HEK293 (cell line): ENCODE measurements at regions not wholly inside any gene's neighbourhood (a gene's known extent, or its start where the extent isn't known, plus 50 kb on each side); places are given as distances from the start of the nearest gene placed in this dataset.
A peak's percentile ranks its signal among the peaks of the same experiment; 100 is the strongest.
"Not testable (repeated sequence)": the region's sequence is repeated elsewhere in the genome, so short reads cannot be mapped to it uniquely, and the experiment has no call there.

Experiments
- CTCF ChIA-PET: fragments of 350-600 bp; formaldehyde crosslinking; extraction: SDS; loops from one replicate; lab custom pipeline; 2021; ENCODE audit warnings: antibody characterized with exemption; lab: Yijun Ruan, JAX
- POLR2A ChIA-PET: fragments of 300-600 bp; formaldehyde crosslinking; extraction: SDS; loops from one replicate; lab custom pipeline; 2020; ENCODE audit warnings: antibody characterized with exemption, inconsistent platforms; lab: Yijun Ruan, JAX
- H3K27ac ChIP-seq: fragments of 200-500 bp; sonication (Bioruptor generic); 2 replicates; pipeline ENCODE4 v1.5.1; 2014; ENCODE audit warnings: low read depth, low read length, control low read depth, inconsistent platforms; ENCODE audit errors: extremely low read depth
- H3K36me3 ChIP-seq, 2 experiments: fragments of 200-500 bp in 1 of 2; sonication (Bioruptor generic) in 1 of 2; 1 replicate in 1 of 2; 2 replicates in 1 of 2; pipeline ENCODE4 v1.5.1; 2014 to 2017; ENCODE audit warnings: inconsistent platforms in 2 of 2, low read length in 2 of 2; ENCODE audit not compliant: control insufficient read depth in 2 of 2, insufficient read depth in 1 of 2
- H3K4me1 ChIP-seq: fragments of 200-500 bp; sonication (Bioruptor generic); 2 replicates; pipeline ENCODE4 v1.5.1; 2014; ENCODE audit warnings: mild to moderate bottlenecking, low read length, inconsistent platforms; ENCODE audit not compliant: control insufficient read depth, insufficient read depth
- H3K4me3 ChIP-seq: 2 replicates; pipeline ENCODE4 v1.5.1; 2011; ENCODE audit warnings: low read depth, mild to moderate bottlenecking, control low read depth, low read length, moderate library complexity
- H3K9me3 ChIP-seq: fragments of 200-500 bp; sonication (Bioruptor generic); 2 replicates; pipeline ENCODE4 v1.5.1; 2014; ENCODE audit warnings: low read depth, low read length, inconsistent platforms; ENCODE audit not compliant: control insufficient read depth, insufficient read depth
- OSR2 ChIP-seq: fragments of 450-650 bp; formaldehyde crosslinking; IDR thresholded peaks from 2 replicates; pipeline ENCODE4 v1.5.1; 2016; ENCODE audit warnings: missing biosample characterization, missing genetic modification characterization
- PRDM1 ChIP-seq: fragments of 450-650 bp; formaldehyde crosslinking; IDR thresholded peaks from 2 replicates; pipeline ENCODE4; 2016; ENCODE audit warnings: missing biosample characterization, missing genetic modification characterization
- SCRT2 ChIP-seq: fragments of 450-650 bp; formaldehyde crosslinking; IDR thresholded peaks from 2 replicates; pipeline ENCODE4 v1.5.1; 2016; ENCODE audit warnings: missing biosample characterization, missing genetic modification characterization
- ZNF623 ChIP-seq: fragments of 450-650 bp; formaldehyde crosslinking; IDR thresholded peaks from 2 replicates; pipeline ENCODE4 v1.5.1; 2016; ENCODE audit warnings: missing biosample characterization, missing genetic modification characterization
- ZNF654 ChIP-seq: fragments of 450-650 bp; formaldehyde crosslinking; IDR thresholded peaks from 2 replicates; pipeline ENCODE4 v1.5.1; 2016; ENCODE audit warnings: low read depth, missing biosample characterization, missing genetic modification characterization

- peak; percentile 80 for TF ChIP-seq ZNF623 (tag by site-specific recombination)
- H3K27ac ChIP-seq, H3K4me3 ChIP-seq, H3K4me1 ChIP-seq, H3K36me3 ChIP-seq, H3K9me3 ChIP-seq, POLR2A ChIA-PET: not testable (repeated sequence)
- CTCF ChIA-PET, result interaction anchor here (1.1 kb wide), 1 partner anchor 173 kb away, joined by 3 read pairs; the partner anchor contains the start of gene NUDT8
These were observed 129.1 kb upstream of the ALDH3B2 start for GRCh38 chr11:67803519-67803918.

- POLR2A ChIA-PET, H3K36me3 ChIP-seq, H3K27ac ChIP-seq, H3K4me3 ChIP-seq: not testable (repeated sequence)
- CTCF ChIA-PET, result interaction anchor here (1.1 kb wide), 2 partner anchors 11 to 173 kb away, joined by 3 to 4 read pairs; partner anchors contain the start of gene NUDT8
- TF ChIP-seq OSR2 (tag by site-specific recombination), result peak; percentile 30; the same call in 1 of the 2 replicates
- TF ChIP-seq, all 188 proteins: peak for 1; not testable (repeated sequence) for 187
- not testable (repeated sequence) for H3K4me1 ChIP-seq, H3K9me3 ChIP-seq
These were observed 128.6 kb upstream of the ALDH3B2 start for GRCh38 chr11:67803055-67803454.

- POLR2A ChIA-PET, H3K27ac ChIP-seq, H3K36me3 ChIP-seq, H3K9me3 ChIP-seq, H3K4me3 ChIP-seq, H3K4me1 ChIP-seq: not testable (repeated sequence)
- CTCF ChIA-PET, result interaction anchor here (1.1 kb wide), 2 partner anchors 10 to 173 kb away, joined by 3 to 4 read pairs; partner anchors contain the start of gene NUDT8
These were observed 128.2 kb upstream of the ALDH3B2 start for GRCh38 chr11:67802623-67803022.

GRCh38 chr11:67801397-67801796 is 127.0 kb upstream of the ALDH3B2 start:
- H3K4me3 ChIP-seq, H3K36me3 ChIP-seq, H3K9me3 ChIP-seq, H3K27ac ChIP-seq, H3K4me1 ChIP-seq, POLR2A ChIA-PET: not testable (repeated sequence)
- CTCF ChIA-PET, result interaction anchor here (0.6 to 1.3 kb wide), 2 partner anchors 150 to 431 kb away, joined by 3 to 7 read pairs; no protein-coding TSS in a partner anchor
- TF ChIP-seq SCRT2 (tag by site-specific recombination), result peak; percentile 64

- H3K27ac ChIP-seq, H3K36me3 ChIP-seq, H3K9me3 ChIP-seq, H3K4me3 ChIP-seq, POLR2A ChIA-PET, H3K4me1 ChIP-seq: not testable (repeated sequence)
- CTCF ChIA-PET, result interaction anchor here (0.6 to 1.3 kb wide), 2 partner anchors 149 to 430 kb away, joined by 3 to 7 read pairs; no protein-coding TSS in a partner anchor
These were observed 126.2 kb upstream of the ALDH3B2 start for GRCh38 chr11:67800591-67800990.

GRCh38 chr11:67799808-67800207 is 125.4 kb upstream of the ALDH3B2 start:
- POLR2A ChIA-PET, H3K4me3 ChIP-seq, H3K36me3 ChIP-seq, H3K27ac ChIP-seq, H3K4me1 ChIP-seq, H3K9me3 ChIP-seq: not testable (repeated sequence)
- CTCF ChIA-PET, result interaction anchor here (0.7 kb wide), 1 partner anchor 181 kb away, joined by 3 read pairs; no protein-coding TSS in a partner anchor
- TF ChIP-seq PRDM1, result 0 out of 2 replicates have a peak, but pooled peaks have one; percentile 10
- peak; percentile 55 for TF ChIP-seq ZNF654 (tag by site-specific recombination)
- TF ChIP-seq, all 188 proteins: peak for 2; not testable (repeated sequence) for 186

GRCh38 chr11:67797726-67798521 is 123.5 kb upstream of the ALDH3B2 start:
- CTCF ChIA-PET, result interaction anchor here (0.7 to 1.7 kb wide), 2 partner anchors 25 to 190 kb away, joined by 3 read pairs; no protein-coding TSS in a partner anchor
- H3K36me3 ChIP-seq, H3K9me3 ChIP-seq, POLR2A ChIA-PET, H3K27ac ChIP-seq, H3K4me3 ChIP-seq, H3K4me1 ChIP-seq: not testable (repeated sequence)
